ENCODE measurements at regions not wholly inside any gene's neighbourhood (a gene's known extent, or its start where the extent isn't known, plus 50 kb on each side); places are given as distances from the start of the nearest gene placed in this dataset.

DNA sequence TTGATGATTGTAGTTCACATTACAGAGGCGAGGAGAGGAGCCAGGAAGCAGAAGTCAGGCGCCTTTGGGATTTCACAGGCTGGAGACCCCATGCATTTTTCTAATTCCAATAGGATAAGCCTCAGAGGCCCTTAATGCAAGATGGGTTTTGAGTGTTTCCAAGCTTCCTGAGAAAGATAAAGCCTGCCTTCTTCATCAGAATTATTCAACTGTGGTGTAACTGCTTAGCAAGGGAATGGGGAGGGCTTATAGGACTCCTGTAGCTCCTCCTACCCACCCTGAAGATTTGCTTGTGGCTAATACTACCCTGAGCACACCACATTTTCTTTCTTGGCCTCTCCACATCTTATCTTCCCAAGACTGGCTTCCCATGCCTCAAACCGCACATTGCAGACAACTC, 151.1 kb upstream of the ISX start:
- peak overlapping the region; percentile 43 for H3K27ac Mint-ChIP-seq (ENCODE audit: unreplicated experiment)
- no peaks in the 10 kb centered on the region for H3K36me3 Mint-ChIP-seq (ENCODE audit: low read depth)
- DNase-seq (ENCODE audit: low spot score) = no peak
- peaks cover 2% of the 10 kb centered on the region for H3K9me3 Mint-ChIP-seq (ENCODE audit: low read depth)
- H3K4me1 Mint-ChIP-seq (ENCODE audit: low read depth) = peaks cover 24% of the 10 kb centered on the region
- TF ChIP-seq, protein P1, sequence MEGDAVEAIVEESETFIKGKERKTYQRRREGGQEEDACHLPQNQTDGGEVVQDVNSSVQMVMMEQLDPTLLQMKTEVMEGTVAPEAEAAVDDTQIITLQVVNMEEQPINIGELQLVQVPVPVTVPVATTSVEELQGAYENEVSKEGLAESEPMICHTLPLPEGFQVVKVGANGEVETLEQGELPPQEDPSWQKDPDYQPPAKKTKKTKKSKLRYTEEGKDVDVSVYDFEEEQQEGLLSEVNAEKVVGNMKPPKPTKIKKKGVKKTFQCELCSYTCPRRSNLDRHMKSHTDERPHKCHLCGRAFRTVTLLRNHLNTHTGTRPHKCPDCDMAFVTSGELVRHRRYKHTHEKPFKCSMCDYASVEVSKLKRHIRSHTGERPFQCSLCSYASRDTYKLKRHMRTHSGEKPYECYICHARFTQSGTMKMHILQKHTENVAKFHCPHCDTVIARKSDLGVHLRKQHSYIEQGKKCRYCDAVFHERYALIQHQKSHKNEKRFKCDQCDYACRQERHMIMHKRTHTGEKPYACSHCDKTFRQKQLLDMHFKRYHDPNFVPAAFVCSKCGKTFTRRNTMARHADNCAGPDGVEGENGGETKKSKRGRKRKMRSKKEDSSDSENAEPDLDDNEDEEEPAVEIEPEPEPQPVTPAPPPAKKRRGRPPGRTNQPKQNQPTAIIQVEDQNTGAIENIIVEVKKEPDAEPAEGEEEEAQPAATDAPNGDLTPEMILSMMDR (IDR thresholded peaks at IDR 0.05) = no peak
- peaks cover 2% of the 10 kb centered on the region for H3K27me3 Mint-ChIP-seq (ENCODE audit: low read depth)
- no peak overlapping the region for H3K4me3 Mint-ChIP-seq (ENCODE audit: unreplicated experiment)

GRCh38 chr22:34917239-34917638, 148.7 kb upstream of the ISX start:
- Mint-ChIP-seq H3K4me3 (ENCODE audit: unreplicated experiment) (no peak overlapping the region), H3K9me3 (ENCODE audit: low read depth) (peaks cover 5% of the 10 kb centered on the region), H3K4me1 (ENCODE audit: low read depth) (peaks cover 24% of the 10 kb centered on the region), H3K27me3 (ENCODE audit: low read depth) (peaks cover 2% of the 10 kb centered on the region), H3K27ac (ENCODE audit: unreplicated experiment) (peak overlapping the region; percentile 70), H3K36me3 (ENCODE audit: low read depth) (no peaks in the 10 kb centered on the region)
- no peak for DNase-seq (ENCODE audit: low spot score)
- TF ChIP-seq, protein P1 (IDR thresholded peaks at IDR 0.05) = no peak

DNA sequence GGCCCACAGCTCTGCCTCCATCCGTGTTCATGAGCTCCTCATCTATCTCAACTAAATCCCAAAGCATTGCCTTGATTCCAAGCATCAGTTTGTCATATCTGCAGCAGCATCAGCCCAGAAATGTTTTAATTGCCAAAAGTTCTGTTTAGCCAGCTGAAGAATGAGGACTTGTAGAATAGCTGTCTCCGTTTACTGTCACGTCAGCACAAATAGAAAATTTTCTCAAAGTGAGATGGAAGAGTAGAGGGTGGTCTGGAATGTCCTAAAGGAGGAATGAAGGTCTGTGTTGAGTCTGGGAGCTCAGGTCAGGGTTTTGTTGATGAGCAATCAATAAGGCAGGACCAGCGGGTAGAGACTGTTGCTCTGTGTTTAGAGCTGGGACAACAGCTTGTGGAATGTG, 134.9 kb upstream of the ISX start:
- Mint-ChIP-seq H3K4me3 (ENCODE audit: unreplicated experiment) (no peak overlapping the region), H3K27ac (ENCODE audit: unreplicated experiment) (no peak overlapping the region), H3K4me1 (ENCODE audit: low read depth) (peaks cover 3% of the 10 kb centered on the region), H3K9me3 (ENCODE audit: low read depth) (peaks cover 7% of the 10 kb centered on the region), H3K36me3 (ENCODE audit: low read depth) (no peaks in the 10 kb centered on the region), H3K27me3 (ENCODE audit: low read depth) (peaks cover 4% of the 10 kb centered on the region)
- TF ChIP-seq, protein P1 (IDR thresholded peaks at IDR 0.05) = no peak
- DNase-seq (ENCODE audit: low spot score) = no peak

DNA sequence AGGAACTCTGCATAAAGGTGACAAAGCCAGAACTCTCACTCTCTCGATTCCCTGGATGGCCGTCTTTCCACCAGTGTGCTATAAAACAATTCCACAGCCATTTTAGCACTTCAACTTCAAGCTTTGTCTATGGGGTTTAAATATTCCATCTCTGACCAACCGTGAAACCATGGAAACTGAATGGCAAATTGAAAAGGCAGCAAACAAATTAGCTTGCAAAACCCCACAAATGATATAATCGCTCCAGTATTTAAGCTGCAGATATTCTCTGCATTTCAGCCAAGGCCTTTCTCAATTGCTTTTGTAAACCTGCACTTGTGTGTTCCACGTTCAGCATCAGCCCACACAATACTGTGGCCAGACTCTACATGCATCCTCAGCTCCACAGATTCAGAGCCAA, 131.7 kb upstream of the ISX start:
- H3K4me3 Mint-ChIP-seq (ENCODE audit: unreplicated experiment) = no peak overlapping the region
- H3K4me1 Mint-ChIP-seq (ENCODE audit: low read depth) = peaks cover 3% of the 10 kb centered on the region
- peaks cover 7% of the 10 kb centered on the region for H3K27me3 Mint-ChIP-seq (ENCODE audit: low read depth)
- TF ChIP-seq, protein P1 (IDR thresholded peaks at IDR 0.05) = no peak
- peaks cover 22% of the 10 kb centered on the region for H3K9me3 Mint-ChIP-seq (ENCODE audit: low read depth)
- DNase-seq (ENCODE audit: low spot score) = no peak
- H3K36me3 Mint-ChIP-seq (ENCODE audit: low read depth) = no peaks in the 10 kb centered on the region
- H3K27ac Mint-ChIP-seq (ENCODE audit: unreplicated experiment) = no peak overlapping the region

- no peak for DNase-seq (ENCODE audit: low spot score)
- Mint-ChIP-seq H3K4me1 (ENCODE audit: low read depth) (peaks cover 3% of the 10 kb centered on the region), H3K36me3 (ENCODE audit: low read depth) (no peaks in the 10 kb centered on the region), H3K27me3 (ENCODE audit: low read depth) (no peaks in the 10 kb centered on the region), H3K4me3 (ENCODE audit: unreplicated experiment) (no peak overlapping the region), H3K9me3 (ENCODE audit: low read depth) (peaks cover 13% of the 10 kb centered on the region), H3K27ac (ENCODE audit: unreplicated experiment) (no peak overlapping the region)
- TF ChIP-seq, protein P1 (IDR thresholded peaks at IDR 0.05) = peak; percentile 53
These were observed 122.1 kb upstream of the ISX start for GRCh38 chr22:34943830-34944229.
